Breast epithelium (tissue), 4 donors: ENCODE measurements at regions not wholly inside any gene's neighbourhood (a gene's known extent, or its start where the extent isn't known, plus 50 kb on each side); places are given as distances from the start of the nearest gene placed in this dataset.

Source experiments
- DNase-seq, 2 donors: peaks; one replicate each; pipeline ENCODE4 v3.0.0-alpha.2; 2019; ENCODE audit warnings: low spot score in 2 of 2
- H3K27ac ChIP-seq, 2 donors: fragments of 200-600 bp; sonication (generic) in 1 of 2; one replicate each; pipeline ENCODE4 v1.5.1; 2016 to 2019; ENCODE audit warnings: mild to moderate bottlenecking in 1 of 2
- H3K27me3 ChIP-seq, 2 donors: fragments of 200-600 bp; sonication (generic) in 1 of 2; one replicate each; pipeline versions ENCODE4 v1.5.1 to v1.6.0; 2017 to 2019; ENCODE audit warnings: control low read depth in 1 of 2, mild to moderate bottlenecking in 1 of 2
- H3K36me3 ChIP-seq: fragments of 200-600 bp; one replicate; pipeline ENCODE4 v1.5.1; 2019
- H3K4me1 ChIP-seq, 2 donors: fragments of 200-600 bp; sonication (generic); one replicate each; pipeline ENCODE4 v1.5.1; 2016 to 2019; ENCODE audit warnings: control low read depth in 1 of 2
- H3K4me3 ChIP-seq, 3 donors: fragments of 200-600 bp; sonication (generic); 1 replicate in 2 of 3; 2 replicates in 1 of 3; pipeline ENCODE4 v1.5.1; 2016 to 2019; ENCODE audit warnings: mild to moderate bottlenecking in 3 of 3, moderate library complexity in 2 of 3
- H3K9me3 ChIP-seq, 2 donors: fragments of 200-600 bp; sonication (generic) in 1 of 2; one replicate each; pipeline ENCODE4 v1.5.1; 2016 to 2019; ENCODE audit warnings: control low read depth in 1 of 2
- CTCF ChIP-seq, 3 donors: fragments of 450-650 bp; IDR thresholded peaks; one replicate each; pipeline ENCODE4 v1.5.1; 2016 to 2017; ENCODE audit warnings: antibody characterized with exemption in 3 of 3, mild to moderate bottlenecking in 3 of 3, moderate library complexity in 3 of 3
- POLR2A ChIP-seq: fragments of 450-650 bp; IDR thresholded peaks from one replicate; pipeline ENCODE4 v1.6.1; 2016; ENCODE audit warnings: antibody characterized with exemption, mild to moderate bottlenecking, moderate library complexity
- POLR2AphosphoS5 ChIP-seq, 3 donors: sonication (generic); formaldehyde crosslinking; IDR thresholded peaks; one replicate each; pipeline ENCODE4 v1.6.1; 2017; ENCODE audit warnings: antibody characterized with exemption in 3 of 3
- intact Hi-C: fragments of 100-400 bp; cut with DNase I; formaldehyde crosslinking; loops from one replicate; pipeline ENCODE4 v1.15.1; 2023; ENCODE audit warnings: low total_unique reads

DNA sequence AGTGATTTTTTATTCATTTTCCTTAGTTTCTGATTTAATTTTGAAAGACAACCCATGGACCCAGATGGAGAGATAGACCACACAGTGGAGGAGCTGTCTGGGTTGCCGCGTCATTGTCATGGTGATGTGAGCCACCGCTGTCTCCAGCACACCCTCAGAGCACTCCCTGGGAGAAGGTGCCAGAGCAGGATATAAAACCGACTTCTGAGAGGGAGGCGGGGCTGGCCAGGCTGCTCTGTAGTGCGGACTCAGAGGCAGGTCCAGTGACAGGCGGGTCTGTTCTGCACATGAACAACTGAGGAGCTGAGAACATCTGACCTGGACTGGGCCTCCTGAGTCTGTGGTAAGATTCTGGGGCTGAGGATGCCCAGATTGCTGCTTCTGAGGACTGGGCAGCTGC lies 216.3 kb upstream of the NLRP1 start:
- Histone ChIP-seq H3K9me3 (peaks cover 0 to 4% of the 10 kb centered on the region in 2 donors), H3K27ac (no peak overlapping the region), H3K4me3 (no peak overlapping the region), H3K4me1 (no peaks in the 10 kb centered on the region), H3K27me3 (peaks cover 0 to 34% of the 10 kb centered on the region in 2 donors), H3K36me3 (no peaks in the 10 kb centered on the region)
- TF ChIP-seq POLR2AphosphoS5 (IDR thresholded peaks at IDR 0.05) (no peak), CTCF (IDR thresholded peaks at IDR 0.05) (no peak), POLR2A (no peak)
- intact Hi-C loops, result no loop called here
- no peak for DNase-seq

DNA sequence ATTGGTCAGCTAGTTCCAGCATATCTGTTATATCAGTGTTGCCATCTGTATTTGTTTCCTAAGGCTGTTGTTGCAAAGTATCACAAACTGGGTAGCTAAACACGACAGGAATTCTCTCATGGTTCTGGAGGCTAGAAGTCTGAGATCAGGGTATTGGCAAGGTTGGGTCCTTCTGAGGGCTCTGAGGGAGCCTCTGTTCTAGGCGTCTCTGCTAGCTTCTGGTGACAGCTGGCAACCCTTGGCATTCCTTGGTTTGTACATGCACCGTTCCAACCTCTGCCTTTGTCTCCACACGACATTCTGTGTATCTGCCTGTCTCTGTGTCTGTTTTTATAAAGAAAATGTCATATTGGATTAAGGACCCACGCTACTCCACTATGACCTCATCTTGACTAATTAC lies 219.9 kb upstream of the NLRP1 start:
- DNase-seq, result no peak
- no peaks in the 10 kb centered on the region for H3K36me3 ChIP-seq
- H3K9me3 ChIP-seq, result peaks cover 7 to 17% of the 10 kb centered on the region in 2 donors
- intact Hi-C loops, result no loop called here
- peaks cover 0 to 29% of the 10 kb centered on the region in 2 donors for H3K27me3 ChIP-seq
- no peak overlapping the region for H3K27ac ChIP-seq
- H3K4me1 ChIP-seq, result no peaks in the 10 kb centered on the region
- no peak for TF ChIP-seq POLR2AphosphoS5 (IDR thresholded peaks at IDR 0.05)
- TF ChIP-seq POLR2A, result no peak
- TF ChIP-seq CTCF (IDR thresholded peaks at IDR 0.05), result no peak
- H3K4me3 ChIP-seq, result no peak overlapping the region

GRCh38 chr17:5809056-5809455 lies 224.7 kb upstream of the NLRP1 start:
- Histone ChIP-seq H3K4me3 (no peak overlapping the region), H3K27me3 (peaks cover 0 to 12% of the 10 kb centered on the region in 2 donors), H3K4me1 (no peaks in the 10 kb centered on the region), H3K9me3 (peaks cover 25 to 41% of the 10 kb centered on the region in 2 donors), H3K27ac (no peak overlapping the region), H3K36me3 (no peaks in the 10 kb centered on the region)
- TF ChIP-seq CTCF (IDR thresholded peaks at IDR 0.05) (no peak), POLR2A (no peak), POLR2AphosphoS5 (IDR thresholded peaks at IDR 0.05) (no peak)
- DNase-seq, result no peak
- intact Hi-C loops, result no loop called here

GRCh38 chr17:5809580-5810188 lies 225.4 kb upstream of the NLRP1 start:
- no peak for TF ChIP-seq POLR2A
- Histone ChIP-seq H3K4me3 (no peak overlapping the region), H3K36me3 (no peaks in the 10 kb centered on the region), H3K27me3 (peaks cover 0 to 12% of the 10 kb centered on the region in 2 donors), H3K27ac (no peak overlapping the region), H3K4me1 (no peaks in the 10 kb centered on the region), H3K9me3 (peaks cover 25 to 38% of the 10 kb centered on the region in 2 donors)
- intact Hi-C loops, result no loop called here
- DNase-seq, result no peak

DNA sequence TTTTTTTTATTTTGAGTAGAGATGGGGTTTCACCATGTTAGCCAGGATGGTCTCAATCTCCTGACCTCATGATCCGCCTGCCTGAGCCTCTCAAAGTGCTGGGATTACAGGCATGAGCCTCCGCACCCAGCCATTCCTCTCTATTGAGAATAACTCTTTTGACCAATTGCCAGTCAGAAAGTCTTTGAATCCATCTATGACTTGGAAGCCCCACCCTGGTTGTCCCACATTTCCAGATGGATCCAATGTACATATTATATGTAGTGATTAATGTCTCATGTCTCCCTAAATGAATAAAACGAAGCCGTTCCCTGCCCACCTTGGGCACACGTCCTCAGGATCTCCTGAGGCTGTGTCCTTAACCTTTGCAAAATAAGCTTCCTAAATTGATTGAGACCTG lies 228.3 kb upstream of the NLRP1 start:
- DNase-seq, result no peak
- intact Hi-C loops, result no loop called here
- TF ChIP-seq CTCF (IDR thresholded peaks at IDR 0.05) (no peak), POLR2A (no peak), POLR2AphosphoS5 (IDR thresholded peaks at IDR 0.05) (no peak)

More for the DNA sequence above, 228.3 kb upstream of the NLRP1 start:
- H3K4me3 ChIP-seq, result no peak overlapping the region
- H3K27ac ChIP-seq, result no peak overlapping the region
- peaks cover 0 to 7% of the 10 kb centered on the region in 2 donors for H3K27me3 ChIP-seq
- peaks cover 25 to 38% of the 10 kb centered on the region in 2 donors for H3K9me3 ChIP-seq
- H3K4me1 ChIP-seq, result no peaks in the 10 kb centered on the region
- no peaks in the 10 kb centered on the region for H3K36me3 ChIP-seq
